ENCODE measurements at regions not wholly inside any gene's neighbourhood (a gene's known extent, or its start where the extent isn't known, plus 50 kb on each side); places are given as distances from the start of the nearest gene placed in this dataset.
"Not testable (repeated sequence)": the region's sequence is repeated elsewhere in the genome, so short reads cannot be mapped to it uniquely, and the experiment has no call there.

DNA sequence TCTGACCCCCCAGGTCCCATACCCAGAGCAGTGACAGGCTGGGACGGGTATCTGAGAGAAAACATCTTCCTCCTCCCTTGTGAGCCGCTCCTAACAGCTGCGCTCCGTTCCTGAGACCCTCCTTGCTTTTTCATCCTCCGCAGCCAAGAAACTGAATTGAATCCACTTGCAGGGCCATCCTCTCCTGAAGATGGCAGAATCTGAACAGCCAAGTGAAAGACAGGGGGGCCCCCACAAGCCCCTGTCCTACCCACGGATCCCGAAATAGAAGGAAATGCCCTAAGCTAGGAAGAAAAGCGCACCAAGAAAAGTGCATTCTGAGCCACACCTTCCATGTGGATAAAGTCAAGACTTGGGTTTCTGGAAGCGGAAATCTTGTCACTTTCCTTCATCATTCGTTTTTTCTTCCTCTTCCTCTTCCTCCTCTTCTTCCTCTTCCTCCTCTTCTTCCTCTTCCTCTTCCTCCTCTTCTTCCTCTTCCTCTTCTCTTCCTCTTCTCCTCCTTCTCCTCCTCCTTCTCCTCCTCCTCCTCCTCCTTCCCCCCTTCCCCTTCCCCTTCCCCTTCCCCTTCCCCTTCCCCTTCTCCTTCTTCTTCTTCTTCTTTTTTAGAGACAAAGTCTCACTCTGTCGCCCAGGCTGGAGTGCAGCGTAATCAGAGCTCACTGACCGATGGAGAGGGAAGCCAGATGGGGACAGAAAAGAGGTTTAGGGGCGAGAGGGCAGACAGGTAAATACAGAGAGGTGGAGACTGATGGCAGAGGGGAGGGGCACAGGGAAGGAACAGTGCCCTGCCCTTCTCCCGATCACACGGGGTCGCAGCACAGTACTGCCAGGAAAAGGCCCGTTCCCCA lies 86.0 kb upstream of the WWC2 start:
- no peak for DNase-seq (ENCODE audit: extremely low spot score)
- ChIA-PET CTCF (no interaction called here), POLR2A (no interaction called here)
- TF ChIP-seq ELF4 (IDR thresholded peaks at IDR 0.05) (no peak), L3MBTL2 (conservative IDR thresholded peaks at IDR 0.05) (no peak), BHLHE40 (IDR thresholded peaks at IDR 0.05; ENCODE audit: borderline replicate concordance) (no peak), NFRKB (IDR thresholded peaks at IDR 0.05) (no peak), SUZ12 (IDR thresholded peaks at IDR 0.05) (no peak), LEF1 (IDR thresholded peaks at IDR 0.05; ENCODE audit: borderline replicate concordance) (no peak), CTBP1 (IDR thresholded peaks at IDR 0.05; ENCODE audit: borderline replicate concordance) (no peak), TARDBP (IDR thresholded peaks at IDR 0.05) (no peak), ZNF384 (IDR thresholded peaks at IDR 0.05) (no peak), HDGF (IDR thresholded peaks at IDR 0.05; ENCODE audit: borderline replicate concordance) (no peak), FOXK2 (IDR thresholded peaks at IDR 0.05) (no peak), FOXM1 (IDR thresholded peaks at IDR 0.05; ENCODE audit: borderline replicate concordance) (no peak), FOXA1 (IDR thresholded peaks at IDR 0.05) (no peak), SP1 (IDR thresholded peaks at IDR 0.05) (no peak), ARNT (IDR thresholded peaks at IDR 0.05) (no peak)
- TF ChIP-seq, protein P1, sequence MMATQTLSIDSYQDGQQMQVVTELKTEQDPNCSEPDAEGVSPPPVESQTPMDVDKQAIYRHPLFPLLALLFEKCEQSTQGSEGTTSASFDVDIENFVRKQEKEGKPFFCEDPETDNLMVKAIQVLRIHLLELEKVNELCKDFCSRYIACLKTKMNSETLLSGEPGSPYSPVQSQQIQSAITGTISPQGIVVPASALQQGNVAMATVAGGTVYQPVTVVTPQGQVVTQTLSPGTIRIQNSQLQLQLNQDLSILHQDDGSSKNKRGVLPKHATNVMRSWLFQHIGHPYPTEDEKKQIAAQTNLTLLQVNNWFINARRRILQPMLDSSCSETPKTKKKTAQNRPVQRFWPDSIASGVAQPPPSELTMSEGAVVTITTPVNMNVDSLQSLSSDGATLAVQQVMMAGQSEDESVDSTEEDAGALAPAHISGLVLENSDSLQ (IDR thresholded peaks at IDR 0.05): no peak

DNA sequence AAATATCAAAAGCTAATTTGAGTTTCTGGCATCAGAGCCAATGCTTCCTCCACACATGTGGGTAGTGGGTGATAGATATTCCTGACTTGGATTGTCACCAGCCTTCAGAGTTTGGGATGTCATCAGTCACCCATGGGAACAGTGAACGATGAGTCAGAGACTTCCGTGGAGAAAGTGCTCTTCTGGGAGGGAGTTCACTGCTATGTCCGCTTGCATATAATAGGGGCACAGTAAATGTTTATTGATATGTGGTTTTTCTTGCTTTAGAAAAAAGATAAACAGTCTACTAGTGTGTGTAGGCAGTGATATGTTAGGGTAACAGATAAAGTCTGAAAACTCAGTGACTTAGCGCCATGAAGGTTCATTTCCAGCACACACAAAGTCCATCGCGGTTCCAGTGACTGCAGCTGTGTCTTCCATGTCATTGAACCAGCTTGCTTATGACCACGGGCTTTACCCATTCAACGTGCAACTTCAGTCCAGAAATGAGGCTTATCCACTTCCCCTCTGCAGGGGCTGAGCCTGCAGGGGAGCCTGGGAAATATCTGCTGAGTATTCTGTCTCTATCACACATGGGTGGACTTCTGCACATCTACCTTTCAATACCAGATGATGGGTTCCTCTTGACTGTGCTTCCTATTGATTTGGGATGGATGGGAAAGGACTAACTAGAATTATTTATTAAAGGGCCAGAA lies 87.7 kb upstream of the WWC2 start:
- ChIA-PET POLR2A (no interaction called here), CTCF (no interaction called here)
- no peak for TF ChIP-seq ZNF384 (IDR thresholded peaks at IDR 0.05)
- TF ChIP-seq L3MBTL2 (conservative IDR thresholded peaks at IDR 0.05): no peak
- TF ChIP-seq NFRKB (IDR thresholded peaks at IDR 0.05): no peak
- TF ChIP-seq, protein P1 (IDR thresholded peaks at IDR 0.05): no peak
- no peak for TF ChIP-seq BHLHE40 (IDR thresholded peaks at IDR 0.05; ENCODE audit: borderline replicate concordance)
- no peak for TF ChIP-seq SP1 (IDR thresholded peaks at IDR 0.05)
- no peak for TF ChIP-seq FOXA1 (IDR thresholded peaks at IDR 0.05)
- TF ChIP-seq TARDBP (IDR thresholded peaks at IDR 0.05): no peak
- TF ChIP-seq SUZ12 (IDR thresholded peaks at IDR 0.05): no peak
- no peak for TF ChIP-seq CTBP1 (IDR thresholded peaks at IDR 0.05; ENCODE audit: borderline replicate concordance)
- no peak for TF ChIP-seq ELF4 (IDR thresholded peaks at IDR 0.05)
- TF ChIP-seq FOXM1 (IDR thresholded peaks at IDR 0.05; ENCODE audit: borderline replicate concordance): no peak
- no peak for TF ChIP-seq HDGF (IDR thresholded peaks at IDR 0.05; ENCODE audit: borderline replicate concordance)
- no peak for TF ChIP-seq LEF1 (IDR thresholded peaks at IDR 0.05; ENCODE audit: borderline replicate concordance)
- TF ChIP-seq ARNT (IDR thresholded peaks at IDR 0.05): no peak
- TF ChIP-seq FOXK2 (IDR thresholded peaks at IDR 0.05): no peak

DNA sequence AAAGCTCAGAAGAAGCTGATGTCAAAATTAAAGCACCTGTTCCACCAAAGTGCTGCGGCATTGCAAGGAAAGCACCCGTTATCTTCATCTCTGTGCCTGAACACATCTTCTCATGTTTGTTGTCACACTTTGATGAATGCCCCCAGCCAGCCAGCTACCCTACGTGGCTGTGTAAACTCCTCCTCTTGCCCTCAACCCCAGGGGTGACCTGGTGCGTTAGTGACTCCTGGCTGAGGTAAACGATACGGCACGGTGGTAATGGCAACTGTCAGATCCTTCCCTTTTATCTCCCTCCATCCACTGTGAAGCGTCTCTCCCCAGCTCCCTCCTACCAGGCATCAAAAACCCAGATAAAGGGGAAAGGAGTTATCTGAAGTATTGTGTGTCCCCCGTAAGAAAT lies 90.6 kb upstream of the WWC2 start:
- CTCF ChIA-PET: interaction anchor here (1.6 kb wide), 1 partner anchor 253 kb away, joined by 4 read pairs; no protein-coding TSS in a partner anchor
- TF ChIP-seq HDGF (IDR thresholded peaks at IDR 0.05; ENCODE audit: borderline replicate concordance) (no peak), TARDBP (IDR thresholded peaks at IDR 0.05) (no peak), LEF1 (IDR thresholded peaks at IDR 0.05; ENCODE audit: borderline replicate concordance) (no peak), FOXM1 (IDR thresholded peaks at IDR 0.05; ENCODE audit: borderline replicate concordance) (no peak), FOXK2 (IDR thresholded peaks at IDR 0.05) (no peak), SP1 (IDR thresholded peaks at IDR 0.05) (no peak)
- no peak for DNase-seq (ENCODE audit: extremely low spot score)
- POLR2A ChIA-PET: no interaction called here

More for the DNA sequence above, 87.7 kb upstream of the WWC2 start:
- DNase-seq (ENCODE audit: extremely low spot score): no peak

DNA sequence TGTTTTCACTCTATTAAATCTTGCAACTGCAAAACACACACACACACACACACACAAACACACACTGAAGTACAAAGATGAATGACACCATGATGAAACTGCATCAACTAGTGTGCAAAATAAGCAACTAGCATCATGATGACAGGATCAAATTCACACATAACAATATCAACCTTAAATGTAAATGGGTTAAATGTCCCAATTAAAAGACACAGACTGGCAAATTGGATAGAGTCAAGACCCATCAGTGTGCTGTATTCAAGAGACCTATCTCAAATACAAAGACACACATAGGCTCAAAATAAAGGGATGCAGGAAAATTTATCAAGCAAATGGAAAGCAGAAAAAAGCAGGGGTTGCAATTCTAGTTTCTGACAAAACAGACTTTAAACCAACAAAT lies 87.2 kb upstream of the DCTD start:
- DNase-seq (ENCODE audit: extremely low spot score); POLR2A ChIA-PET; CTCF ChIA-PET: not testable (repeated sequence)

DNA sequence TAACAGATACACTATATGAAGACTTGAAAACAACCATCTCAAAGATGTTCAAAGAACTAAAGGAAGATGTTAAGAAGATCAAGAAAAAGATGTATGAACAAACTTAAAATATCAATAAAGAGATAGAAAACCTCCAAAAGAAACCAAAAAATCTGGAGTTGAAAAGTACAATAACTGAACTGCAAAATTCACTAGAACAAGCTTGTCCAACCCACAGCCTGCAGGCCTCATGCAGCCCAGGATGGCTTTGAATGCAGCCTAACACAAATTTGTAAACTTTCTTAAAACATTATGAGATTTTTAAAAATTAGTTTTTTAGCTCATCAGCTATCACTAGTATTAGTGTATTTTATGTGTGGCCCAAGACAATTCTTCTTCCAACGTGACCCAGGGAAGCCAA lies 77.0 kb upstream of the DCTD start:
- DNase-seq (ENCODE audit: extremely low spot score): no peak
- CTCF ChIA-PET: interaction anchor here (0.7 kb wide), 1 partner anchor 100 kb away, joined by 3 read pairs; no protein-coding TSS in a partner anchor
- no peak for TF ChIP-seq ZNF384 (IDR thresholded peaks at IDR 0.05)
- no peak for TF ChIP-seq LEF1 (IDR thresholded peaks at IDR 0.05; ENCODE audit: borderline replicate concordance)
- POLR2A ChIA-PET: no interaction called here

DNA sequence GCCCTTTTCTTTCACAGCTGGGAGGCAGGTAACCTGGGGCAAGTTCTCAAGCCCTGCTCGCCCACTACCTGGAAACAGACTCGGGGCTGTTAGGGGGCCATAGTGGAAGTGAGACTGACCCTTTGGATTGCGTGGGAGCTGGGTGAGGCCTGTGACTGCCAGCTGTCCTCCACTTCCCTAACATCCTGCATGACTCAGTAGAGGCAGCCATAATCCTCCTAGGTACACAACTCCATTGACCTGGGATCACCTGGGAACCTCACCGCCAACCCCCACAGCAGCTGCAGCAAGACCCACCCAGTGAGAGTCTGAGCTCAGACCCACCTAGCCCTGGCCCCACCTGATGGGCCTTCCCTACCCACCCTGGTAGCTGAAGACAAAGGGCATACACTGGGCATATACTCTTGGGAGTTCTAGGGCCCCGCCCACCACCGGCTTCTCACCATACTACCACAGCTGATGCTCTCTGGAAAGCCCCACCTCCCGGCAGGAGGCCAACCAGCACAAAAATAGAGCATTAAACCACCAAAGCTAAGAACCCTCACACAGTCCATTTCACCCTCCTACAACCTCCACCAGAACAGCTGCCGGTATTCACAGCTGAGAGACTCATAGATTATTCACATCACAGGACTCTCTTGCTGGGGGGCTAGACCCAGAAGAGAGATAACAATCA lies 61.1 kb upstream of the DCTD start:
- POLR2A ChIA-PET: no interaction called here
- TF ChIP-seq FOXK2 (IDR thresholded peaks at IDR 0.05) (no peak), FOXM1 (IDR thresholded peaks at IDR 0.05; ENCODE audit: borderline replicate concordance) (no peak), HDGF (IDR thresholded peaks at IDR 0.05; ENCODE audit: borderline replicate concordance) (no peak), L3MBTL2 (conservative IDR thresholded peaks at IDR 0.05) (no peak), NFRKB (IDR thresholded peaks at IDR 0.05) (no peak), ZNF384 (IDR thresholded peaks at IDR 0.05) (no peak), CTBP1 (IDR thresholded peaks at IDR 0.05; ENCODE audit: borderline replicate concordance) (no peak), FOXA1 (IDR thresholded peaks at IDR 0.05) (no peak), LEF1 (IDR thresholded peaks at IDR 0.05; ENCODE audit: borderline replicate concordance) (no peak), SP1 (IDR thresholded peaks at IDR 0.05) (no peak), TARDBP (IDR thresholded peaks at IDR 0.05) (no peak), ARNT (IDR thresholded peaks at IDR 0.05) (no peak), ELF4 (IDR thresholded peaks at IDR 0.05) (no peak), BHLHE40 (IDR thresholded peaks at IDR 0.05; ENCODE audit: borderline replicate concordance) (no peak), SUZ12 (IDR thresholded peaks at IDR 0.05) (no peak)
- TF ChIP-seq, protein P1 (IDR thresholded peaks at IDR 0.05): no peak
- DNase-seq (ENCODE audit: extremely low spot score): no peak
- CTCF ChIA-PET: interaction anchor here (0.6 kb wide), 1 partner anchor 102 kb away, joined by 3 read pairs; no protein-coding TSS in a partner anchor

All from HEK293T (cell line).